Neural cell (in vitro differentiated cells): ENCODE measurements at regions not wholly inside any gene's neighbourhood (a gene's known extent, or its start where the extent isn't known, plus 50 kb on each side); places are given as distances from the start of the nearest gene placed in this dataset.

ENCODE experiments used
- CTCF ChIP-seq: fragments of 450-650 bp; IDR thresholded peaks from 2 replicates; pipeline ENCODE4 v1.5.1; 2014; ENCODE audit warnings: antibody characterized with exemption, mild to moderate bottlenecking, moderate library complexity; ENCODE audit not compliant: poor library complexity, severe bottlenecking
- EP300 ChIP-seq: fragments of 450-650 bp; conservative IDR thresholded peaks from 2 replicates; pipeline ENCODE4 v1.6.1; 2014; ENCODE audit warnings: antibody characterized with exemption, mild to moderate bottlenecking, moderate library complexity; ENCODE audit not compliant: poor library complexity, severe bottlenecking
- EZH2 ChIP-seq: fragments of 200-600, 300-800 bp; shearing (Covaris generic), sonication (generic); IDR thresholded peaks from 2 replicates; pipeline ENCODE4 v1.6.1; 2014; ENCODE audit warnings: antibody characterized with exemption, low read length, borderline replicate concordance, mild to moderate bottlenecking; ENCODE audit not compliant: insufficient read depth, poor library complexity, severe bottlenecking
- MXI1 ChIP-seq: fragments of 450-650 bp; conservative IDR thresholded peaks from 2 replicates; pipeline ENCODE4 v1.6.1; 2014; ENCODE audit warnings: antibody characterized with exemption, mild to moderate bottlenecking; ENCODE audit not compliant: poor library complexity, severe bottlenecking
- POLR2AphosphoS5 ChIP-seq: IDR thresholded peaks from 2 replicates; pipeline ENCODE4 v1.6.1; 2012
- RAD21 ChIP-seq: fragments of 450-650 bp; conservative IDR thresholded peaks from 2 replicates; pipeline ENCODE4 v1.6.1; 2014; ENCODE audit warnings: antibody characterized with exemption, mild to moderate bottlenecking, moderate library complexity
- SMC3 ChIP-seq: fragments of 450-650 bp; conservative IDR thresholded peaks from 2 replicates; pipeline ENCODE4 v1.6.1; 2014; ENCODE audit warnings: antibody characterized with exemption, mild to moderate bottlenecking, moderate library complexity; ENCODE audit not compliant: poor library complexity

DNA sequence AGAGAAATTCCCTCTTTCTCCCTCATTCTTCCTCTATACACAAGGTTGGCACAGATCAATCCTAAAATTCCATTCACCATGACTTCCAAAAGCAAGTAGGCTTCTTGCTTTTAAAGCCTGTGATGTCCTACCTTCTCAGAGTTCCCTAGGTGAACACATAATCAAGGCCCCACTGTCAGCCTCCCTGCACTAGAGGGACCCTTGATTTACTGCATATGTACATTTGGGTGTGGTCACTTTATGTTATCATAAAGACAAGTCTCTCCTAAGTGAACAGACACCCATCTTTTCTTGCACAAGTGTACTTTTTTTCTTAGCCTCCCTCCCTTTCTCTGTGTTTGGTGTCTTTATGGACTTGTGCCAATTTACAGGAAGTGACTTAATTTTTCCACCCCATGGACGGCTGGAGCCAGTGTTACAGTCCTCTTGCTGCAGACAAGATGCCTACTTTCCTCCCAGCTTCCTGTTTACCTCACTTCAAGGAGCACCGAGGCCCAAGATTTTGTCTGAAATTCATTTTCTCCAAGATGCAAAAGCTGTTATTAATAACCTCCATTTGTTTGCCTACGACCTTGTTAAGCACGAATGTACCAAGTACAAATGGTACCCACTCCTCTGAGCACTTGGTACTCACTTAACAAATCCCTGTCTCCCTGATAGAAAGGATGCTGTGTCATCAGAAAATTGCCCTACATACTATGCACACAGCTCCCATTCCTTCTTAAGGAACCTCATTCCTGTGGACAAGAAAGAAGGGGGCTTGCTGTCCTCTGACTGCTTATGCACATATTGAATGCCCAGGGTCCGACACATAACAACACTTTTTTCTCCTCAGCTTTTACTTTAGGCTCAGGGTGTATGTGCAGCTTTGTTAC lies 82.8 kb upstream of the SLC44A3 start:
- TF ChIP-seq CTCF (no peak), MXI1 (no peak), POLR2AphosphoS5 (no peak), EP300 (no peak), EZH2 (no peak), SMC3 (no peak), RAD21 (no peak)
